ENCODE measurements at regions not wholly inside any gene's neighbourhood (a gene's known extent, or its start where the extent isn't known, plus 50 kb on each side); places are given as distances from the start of the nearest gene placed in this dataset.

- no peak for TF ChIP-seq POLR2AphosphoS5 (IDR thresholded peaks at IDR 0.05)
- no peak for TF ChIP-seq CTCF (IDR thresholded peaks at IDR 0.05)
- TF ChIP-seq EP300 (IDR thresholded peaks at IDR 0.05), result no peak
- no peak for TF ChIP-seq POLR2A (IDR thresholded peaks at IDR 0.05)
These were observed 587.3 kb downstream of the GABRG2 start for GRCh38 chr5:162654661-162655405.
